H1 (cell line): ENCODE measurements at regions not wholly inside any gene's neighbourhood (a gene's known extent, or its start where the extent isn't known, plus 50 kb on each side); places are given as distances from the start of the nearest gene placed in this dataset.

Source experiments
- CHD7 ChIP-seq: fragments of 300-600 bp; sonication (generic); IDR thresholded peaks from 2 replicates; pipeline ENCODE4 v1.7.1; 2012; ENCODE audit warnings: low read length, moderate library complexity, mild to moderate bottlenecking, inconsistent platforms; ENCODE audit not compliant: insufficient replicate concordance

GRCh38 chr6:139650941-139651340, 276.5 kb upstream of the CITED2 start (continued):
- TF ChIP-seq CHD7: no peak
- TF ChIP-seq, all 59 proteins: peak for 0
